WI38 (cell line): ENCODE measurements at regions not wholly inside any gene's neighbourhood (a gene's known extent, or its start where the extent isn't known, plus 50 kb on each side); places are given as distances from the start of the nearest gene placed in this dataset.

Source experiments
- H3K4me3 ChIP-seq: 2 replicates; pipeline ENCODE4 v1.5.1; 2011; ENCODE audit warnings: low read depth, mild to moderate bottlenecking, control low read depth, low read length
- TF ChIP-seq, protein P1 (sequence below): IDR thresholded peaks from 2 replicates; pipeline ENCODE4 v1.5.1; 2012; ENCODE audit warnings: low read depth, mild to moderate bottlenecking, control low read depth, low read length

DNA sequence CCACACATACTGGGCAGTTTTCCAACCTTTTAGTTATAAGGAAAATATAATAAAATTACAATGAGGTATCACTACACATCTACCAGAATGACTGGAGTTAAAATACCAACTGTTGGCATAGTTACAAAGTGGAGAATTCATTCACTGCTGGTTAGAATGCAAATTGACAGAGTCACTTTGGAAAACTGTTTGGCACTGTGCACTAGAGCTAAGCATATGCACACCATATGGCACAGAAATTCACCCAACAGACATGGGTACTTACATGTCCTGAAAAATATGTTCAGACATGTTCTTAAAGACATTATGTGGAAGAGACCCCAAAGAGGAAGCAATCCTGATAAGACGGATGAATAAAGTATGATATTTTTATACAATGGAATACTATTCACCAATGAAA is 686.1 kb upstream of the RAB6C start:
- TF ChIP-seq, protein P1, sequence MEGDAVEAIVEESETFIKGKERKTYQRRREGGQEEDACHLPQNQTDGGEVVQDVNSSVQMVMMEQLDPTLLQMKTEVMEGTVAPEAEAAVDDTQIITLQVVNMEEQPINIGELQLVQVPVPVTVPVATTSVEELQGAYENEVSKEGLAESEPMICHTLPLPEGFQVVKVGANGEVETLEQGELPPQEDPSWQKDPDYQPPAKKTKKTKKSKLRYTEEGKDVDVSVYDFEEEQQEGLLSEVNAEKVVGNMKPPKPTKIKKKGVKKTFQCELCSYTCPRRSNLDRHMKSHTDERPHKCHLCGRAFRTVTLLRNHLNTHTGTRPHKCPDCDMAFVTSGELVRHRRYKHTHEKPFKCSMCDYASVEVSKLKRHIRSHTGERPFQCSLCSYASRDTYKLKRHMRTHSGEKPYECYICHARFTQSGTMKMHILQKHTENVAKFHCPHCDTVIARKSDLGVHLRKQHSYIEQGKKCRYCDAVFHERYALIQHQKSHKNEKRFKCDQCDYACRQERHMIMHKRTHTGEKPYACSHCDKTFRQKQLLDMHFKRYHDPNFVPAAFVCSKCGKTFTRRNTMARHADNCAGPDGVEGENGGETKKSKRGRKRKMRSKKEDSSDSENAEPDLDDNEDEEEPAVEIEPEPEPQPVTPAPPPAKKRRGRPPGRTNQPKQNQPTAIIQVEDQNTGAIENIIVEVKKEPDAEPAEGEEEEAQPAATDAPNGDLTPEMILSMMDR: no peak
- H3K4me3 ChIP-seq: no peak overlapping the region

DNA sequence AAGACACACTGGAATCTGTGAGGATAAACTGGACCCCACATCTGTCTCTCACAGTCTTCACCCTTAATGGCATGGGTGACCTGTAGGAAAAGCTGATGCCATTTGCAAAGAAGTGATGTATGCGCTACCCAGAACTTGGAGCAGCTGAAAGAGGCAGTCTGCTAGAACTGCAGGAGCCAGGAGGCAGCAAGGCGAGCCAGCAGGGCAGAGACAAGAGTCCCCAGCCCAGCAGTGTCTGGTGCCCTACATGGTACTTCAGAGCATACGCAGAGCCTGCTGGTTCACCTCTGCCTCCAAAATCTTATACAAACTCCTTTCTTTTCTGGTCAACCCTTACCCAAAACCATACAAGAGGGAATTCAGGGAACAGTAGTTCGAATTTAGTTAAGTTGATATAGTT is 683.1 kb upstream of the RAB6C start:
- TF ChIP-seq, protein P1: no peak
- no peak overlapping the region for H3K4me3 ChIP-seq

DNA sequence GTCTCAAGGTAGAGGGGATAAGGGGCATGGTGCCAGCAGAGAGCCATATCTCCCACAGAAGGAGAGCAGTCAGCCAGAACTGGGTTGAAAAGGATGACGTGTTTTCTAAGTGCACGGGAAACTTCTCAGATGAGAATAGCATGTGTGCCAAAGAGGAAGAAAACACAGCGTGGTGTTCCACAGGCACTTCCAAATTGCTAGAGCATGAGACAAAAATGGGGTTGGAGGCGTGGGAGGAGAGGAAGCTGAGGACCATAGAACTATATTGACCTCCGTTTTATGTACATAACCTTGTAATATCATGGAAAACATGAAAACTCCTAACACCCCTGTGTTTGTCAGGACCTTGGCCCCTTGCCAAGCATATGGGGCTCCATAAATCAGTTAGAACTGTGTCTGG is 682.7 kb upstream of the RAB6C start:
- H3K4me3 ChIP-seq: no peak overlapping the region
- TF ChIP-seq, protein P1: no peak

DNA sequence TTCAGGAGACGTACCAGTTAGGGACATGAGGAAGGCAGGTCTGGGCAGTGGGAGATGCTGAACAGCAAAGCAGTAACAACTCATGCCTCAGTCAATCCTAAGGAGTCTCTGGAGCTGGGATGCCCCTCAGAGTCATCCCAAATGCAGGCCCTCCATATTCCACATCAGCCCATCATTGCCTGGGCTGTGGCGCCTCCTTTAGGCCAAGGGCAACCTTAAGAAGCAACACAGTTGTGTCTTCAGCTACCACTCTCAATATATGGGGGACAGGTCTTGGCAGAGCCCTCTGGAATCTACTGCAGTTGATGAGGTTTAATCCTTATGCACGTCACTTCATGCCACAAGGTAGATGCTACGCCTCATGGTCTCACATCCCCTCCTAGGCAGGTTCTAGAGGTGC is 682.0 kb upstream of the RAB6C start:
- no peak overlapping the region for H3K4me3 ChIP-seq
- TF ChIP-seq, protein P1: no peak

DNA sequence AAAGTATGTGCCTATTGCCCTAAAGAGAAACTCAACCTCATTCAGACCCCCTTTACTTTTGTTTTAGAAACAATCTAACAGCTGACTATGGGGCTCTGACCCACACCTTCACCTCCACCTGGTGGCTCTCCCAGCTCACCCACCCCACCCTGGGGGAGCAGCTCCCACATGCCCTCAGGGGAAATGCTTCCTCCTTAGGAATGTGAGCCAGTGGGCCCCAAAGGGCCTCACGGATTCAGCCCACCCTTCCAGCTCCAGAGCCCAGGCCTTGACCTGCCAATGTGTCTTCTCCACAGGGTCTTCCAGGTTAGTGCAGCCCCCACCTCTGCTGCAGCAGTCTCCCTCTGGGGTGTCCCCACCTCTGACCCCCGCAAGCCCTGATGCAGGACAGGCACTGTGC is 680.1 kb upstream of the RAB6C start:
- TF ChIP-seq, protein P1: no peak
- H3K4me3 ChIP-seq: no peak overlapping the region

DNA sequence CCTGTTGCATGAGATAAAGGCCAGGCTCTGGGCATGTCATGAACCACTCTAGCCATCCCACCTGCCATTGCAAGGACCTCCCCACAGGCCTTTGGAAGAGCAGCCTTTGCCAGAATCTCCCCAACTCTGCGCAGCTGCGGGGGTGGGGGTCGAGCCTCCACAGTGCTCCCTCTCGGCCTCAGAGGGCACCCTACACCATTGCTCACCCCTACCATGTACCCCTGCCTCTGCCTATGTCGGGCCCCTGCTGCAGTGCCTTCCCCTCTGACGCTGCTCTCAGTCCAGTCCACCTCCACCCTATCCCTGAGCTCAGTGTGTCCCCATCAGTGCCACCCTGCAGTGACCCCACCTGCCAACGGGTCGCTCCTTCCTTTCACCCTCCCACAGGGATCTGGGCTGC is 679.7 kb upstream of the RAB6C start:
- TF ChIP-seq, protein P1: no peak
- no peak overlapping the region for H3K4me3 ChIP-seq

DNA sequence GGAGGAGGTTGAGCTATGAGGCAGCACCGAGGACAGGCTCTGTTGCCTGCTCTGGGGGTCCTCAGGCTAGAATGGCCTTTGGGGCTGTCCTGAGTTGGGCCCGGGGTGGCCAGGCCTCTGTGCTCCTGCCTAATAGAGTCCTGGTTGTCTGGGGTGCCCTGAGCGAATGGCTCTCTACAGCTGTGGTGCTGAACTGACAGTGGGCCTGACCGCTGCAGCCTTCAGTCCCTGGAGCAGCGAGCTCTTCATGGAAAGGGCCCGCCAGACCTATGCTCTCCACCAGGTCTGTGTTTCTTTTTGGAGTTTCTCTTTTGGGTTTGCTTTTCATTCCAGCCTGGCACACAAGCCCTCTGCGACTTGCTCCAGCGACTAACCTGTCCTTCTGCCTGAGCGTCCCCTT is 679.0 kb upstream of the RAB6C start:
- TF ChIP-seq, protein P1: no peak
- H3K4me3 ChIP-seq: no peak overlapping the region
